SJSA1 (cell line): ENCODE measurements at regions not wholly inside any gene's neighbourhood (a gene's known extent, or its start where the extent isn't known, plus 50 kb on each side); places are given as distances from the start of the nearest gene placed in this dataset.
A peak's percentile ranks its signal among the peaks of the same experiment; 100 is the strongest.

Source experiments
- DNase-seq, 2 experiments: peaks; one replicate each; pipeline ENCODE4 v3.0.0-alpha.2; 2015 to 2020; ENCODE audit warnings: low spot score in 2 of 2, low read depth in 1 of 2
- H3K27ac ChIP-seq: fragments of 250-450 bp; sonication (Bioruptor Pico); 2 replicates; pipeline ENCODE4 v1.5.1; 2020; ENCODE audit warnings: mild to moderate bottlenecking, moderate library complexity
- H3K27me3 ChIP-seq: fragments of 250-450 bp; sonication (Bioruptor Pico); replicated peaks from 2 replicates; pipeline ENCODE4 v1.5.1; 2020; ENCODE audit warnings: mild to moderate bottlenecking, moderate library complexity
- H3K36me3 ChIP-seq: fragments of 250-450 bp; sonication (Bioruptor Pico); 2 replicates; pipeline ENCODE4 v1.5.1; 2020; ENCODE audit warnings: mild to moderate bottlenecking
- H3K4me1 ChIP-seq: fragments of 250-450 bp; sonication (Bioruptor Pico); replicated peaks from 2 replicates; pipeline ENCODE4 v1.6.1; 2021; ENCODE audit warnings: mild to moderate bottlenecking
- H3K4me3 ChIP-seq: fragments of 250-450 bp; sonication (Bioruptor Pico); 2 replicates; pipeline ENCODE4 v1.5.1; 2020; ENCODE audit warnings: mild to moderate bottlenecking
- H3K9me3 ChIP-seq: fragments of 250-450 bp; sonication (Bioruptor Pico); replicated peaks from 2 replicates; pipeline ENCODE4 v1.5.1; 2020; ENCODE audit warnings: mild to moderate bottlenecking

GRCh38 chr10:60654813-60655464 is 123.3 kb upstream of the CDK1 start:
- no peaks in the 10 kb centered on the region for H3K27me3 ChIP-seq
- DNase-seq = peak in 1 of 2 experiments; percentile 43
- no peak overlapping the region for H3K27ac ChIP-seq
- no peaks in the 10 kb centered on the region for H3K36me3 ChIP-seq
- H3K4me1 ChIP-seq = peaks cover 14% of the 10 kb centered on the region
- no peak overlapping the region for H3K4me3 ChIP-seq
- 0 out of 2 replicates have a peak, but pooled peaks cover 2% of the 10 kb centered on the region for H3K9me3 ChIP-seq

- Histone ChIP-seq H3K4me3 (no peak overlapping the region), H3K4me1 (peaks cover 21% of the 10 kb centered on the region), H3K9me3 (no peaks in the 10 kb centered on the region), H3K27ac (no peak overlapping the region), H3K36me3 (no peaks in the 10 kb centered on the region), H3K27me3 (no peaks in the 10 kb centered on the region)
- DNase-seq = no peak
Observed at GRCh38 chr10:60652628-60653027, 125.7 kb upstream of the CDK1 start.

GRCh38 chr10:60650378-60650800 is 127.9 kb upstream of the CDK1 start:
- Histone ChIP-seq H3K27me3 (no peaks in the 10 kb centered on the region), H3K4me3 (no peak overlapping the region), H3K27ac (no peak overlapping the region), H3K4me1 (peaks cover 21% of the 10 kb centered on the region), H3K9me3 (no peaks in the 10 kb centered on the region), H3K36me3 (no peaks in the 10 kb centered on the region)
- DNase-seq = no peak

DNA sequence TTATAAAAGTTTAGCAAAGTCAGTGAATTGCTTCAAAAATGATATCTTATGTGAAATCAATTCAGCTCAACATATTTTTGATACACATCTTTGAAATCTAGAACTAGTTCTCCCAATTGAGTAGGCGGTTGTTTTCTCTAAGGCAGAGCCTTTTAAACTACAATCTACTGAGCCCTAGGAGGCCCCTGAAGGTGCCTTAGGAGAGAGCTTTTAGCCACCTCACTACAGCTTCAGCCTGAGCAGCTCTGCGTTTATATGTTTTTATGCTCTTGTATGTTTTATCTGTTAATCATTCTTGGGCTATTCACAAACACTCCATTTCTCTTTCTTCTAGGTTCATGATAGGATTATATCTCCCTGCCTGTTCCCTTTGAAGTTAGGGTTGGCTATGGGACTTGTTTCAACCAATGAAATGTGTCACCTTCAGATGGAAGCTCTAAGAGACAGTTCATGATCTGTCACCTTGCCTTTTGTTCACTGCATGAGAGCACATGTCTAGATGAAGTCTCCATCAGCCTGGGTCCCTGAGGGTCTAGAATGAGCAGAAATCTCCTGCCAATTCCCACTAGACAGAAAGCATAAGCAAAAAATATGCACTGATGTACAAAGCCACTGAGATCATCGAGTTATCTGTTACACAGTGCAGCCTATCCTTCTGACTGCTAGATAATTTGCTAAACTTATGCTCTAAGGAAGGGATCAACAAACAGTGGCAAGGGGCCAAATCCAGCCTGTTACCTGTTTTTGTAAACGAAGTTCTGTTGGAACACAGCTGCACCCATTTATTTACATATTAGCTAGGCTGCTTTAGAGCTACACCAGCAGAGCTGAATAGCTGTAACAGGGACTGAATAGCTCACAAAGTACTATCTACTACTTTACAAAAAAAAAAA is 128.5 kb upstream of the CDK1 start:
- no peak overlapping the region for H3K27ac ChIP-seq
- no peaks in the 10 kb centered on the region for H3K9me3 ChIP-seq
- no peaks in the 10 kb centered on the region for H3K36me3 ChIP-seq
- H3K4me3 ChIP-seq = no peak overlapping the region
- peaks cover 15% of the 10 kb centered on the region for H3K4me1 ChIP-seq
- DNase-seq = peak in 1 of 2 experiments; percentile 6
- H3K27me3 ChIP-seq = no peaks in the 10 kb centered on the region

- H3K27me3 ChIP-seq = no peaks in the 10 kb centered on the region
- no peaks in the 10 kb centered on the region for H3K9me3 ChIP-seq
- H3K36me3 ChIP-seq = no peaks in the 10 kb centered on the region
- peaks cover 14% of the 10 kb centered on the region for H3K4me1 ChIP-seq
- no peak overlapping the region for H3K4me3 ChIP-seq
- DNase-seq = no peak
- no peak overlapping the region for H3K27ac ChIP-seq
Observed at GRCh38 chr10:60648761-60649160, 129.5 kb upstream of the CDK1 start.

- no peak overlapping the region for H3K4me3 ChIP-seq
- DNase-seq = peak in 1 of 2 experiments; percentile 32
Observed at GRCh38 chr10:60646966-60647796, 131.1 kb upstream of the CDK1 start.

DNA sequence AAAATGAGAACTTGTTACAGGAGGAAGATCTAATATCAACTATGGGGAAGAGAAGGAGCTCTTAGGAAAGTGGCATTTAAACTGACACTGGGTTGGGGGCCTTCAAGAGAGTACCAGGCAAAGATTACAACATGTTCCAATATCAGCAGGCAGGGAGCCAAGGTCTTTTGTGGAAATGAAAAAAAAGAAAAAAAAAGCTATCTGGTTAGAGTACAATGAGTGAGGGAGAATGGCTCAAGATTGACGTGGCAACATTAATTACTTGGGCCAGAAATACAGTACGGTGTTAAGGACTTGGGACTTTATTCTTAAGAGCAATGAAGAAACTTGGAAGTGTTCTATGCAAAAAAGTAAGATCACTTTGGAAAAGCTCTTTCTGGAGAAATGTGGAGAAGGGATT is 132.3 kb upstream of the CDK1 start:
- H3K4me3 ChIP-seq = no peak overlapping the region
- no peak overlapping the region for H3K27ac ChIP-seq
- H3K4me1 ChIP-seq = peaks cover 14% of the 10 kb centered on the region
- H3K27me3 ChIP-seq = no peaks in the 10 kb centered on the region
- H3K9me3 ChIP-seq = no peaks in the 10 kb centered on the region
- DNase-seq = no peak
- no peaks in the 10 kb centered on the region for H3K36me3 ChIP-seq

More at GRCh38 chr10:60646966-60647796, 131.1 kb upstream of the CDK1 start:
- no peaks in the 10 kb centered on the region for H3K36me3 ChIP-seq
- peaks cover 14% of the 10 kb centered on the region for H3K4me1 ChIP-seq
- H3K9me3 ChIP-seq = no peaks in the 10 kb centered on the region
- no peak overlapping the region for H3K27ac ChIP-seq
- H3K27me3 ChIP-seq = no peaks in the 10 kb centered on the region

DNA sequence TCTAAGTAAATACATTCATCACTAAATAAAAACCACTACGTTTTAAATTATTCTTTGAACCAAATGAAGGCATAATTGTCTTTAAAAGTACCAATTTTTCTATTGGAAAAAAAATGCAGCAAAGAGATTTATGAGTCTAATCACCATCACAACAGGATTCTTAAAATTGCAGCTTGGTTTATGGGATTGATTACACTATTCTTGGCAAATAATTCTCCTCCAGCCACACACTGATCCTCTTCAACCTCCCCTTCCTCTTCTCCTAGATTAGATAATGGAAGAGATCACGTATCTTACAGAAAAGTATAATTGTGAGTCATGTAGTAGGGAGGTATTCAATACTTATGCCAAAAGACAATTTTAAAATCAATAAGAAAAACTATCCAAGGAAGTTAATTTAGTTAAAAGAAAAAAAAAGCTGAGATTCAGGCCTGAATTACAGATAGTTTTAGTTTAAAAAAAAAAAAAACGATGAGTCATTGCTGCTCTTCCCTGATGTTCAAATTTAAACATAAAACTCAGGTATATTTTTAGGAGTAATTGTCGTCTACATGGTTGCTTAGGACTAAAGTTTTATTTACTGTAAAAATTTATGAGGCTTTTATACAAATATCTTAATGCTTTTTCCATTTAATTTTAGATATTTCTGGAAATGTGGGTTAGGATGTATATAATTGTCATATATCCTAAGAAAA is 133.7 kb upstream of the CDK1 start:
- peaks cover 3% of the 10 kb centered on the region for H3K4me1 ChIP-seq
- DNase-seq = no peak
- no peak overlapping the region for H3K4me3 ChIP-seq
- H3K27ac ChIP-seq = no peak overlapping the region
- no peaks in the 10 kb centered on the region for H3K27me3 ChIP-seq
- H3K36me3 ChIP-seq = no peaks in the 10 kb centered on the region
- H3K9me3 ChIP-seq = no peaks in the 10 kb centered on the region

GRCh38 chr10:60643874-60644273 is 134.4 kb upstream of the CDK1 start:
- Histone ChIP-seq H3K27me3 (no peaks in the 10 kb centered on the region; the same call in 1 of the 2 replicates), H3K4me3 (no peak overlapping the region), H3K27ac (no peak overlapping the region), H3K9me3 (no peaks in the 10 kb centered on the region), H3K36me3 (no peaks in the 10 kb centered on the region), H3K4me1 (no peaks in the 10 kb centered on the region)
- no peak for DNase-seq

DNA sequence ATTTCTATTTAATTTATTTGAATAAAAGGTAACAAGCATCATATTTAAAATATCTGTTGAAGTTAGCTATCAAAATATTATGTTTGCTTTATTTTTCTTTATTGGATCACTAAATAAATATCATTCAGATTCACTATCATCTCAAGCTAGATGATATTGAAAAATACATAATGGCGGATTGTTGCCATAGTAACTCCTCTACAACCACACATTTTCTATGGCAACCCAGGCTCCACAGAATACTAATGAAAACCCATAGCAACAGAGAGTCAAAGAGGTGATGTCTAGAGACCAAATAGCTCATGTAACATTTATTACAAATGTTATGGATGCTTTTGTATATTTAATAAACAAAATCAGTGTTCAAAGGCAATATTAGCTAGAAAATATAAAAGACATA is 148.9 kb upstream of the CDK1 start:
- DNase-seq = no peak
- no peak overlapping the region for H3K27ac ChIP-seq
- no peak overlapping the region for H3K4me3 ChIP-seq
- H3K27me3 ChIP-seq = peaks cover 8% of the 10 kb centered on the region
- H3K4me1 ChIP-seq = no peaks in the 10 kb centered on the region
- no peaks in the 10 kb centered on the region for H3K9me3 ChIP-seq
- H3K36me3 ChIP-seq = no peaks in the 10 kb centered on the region

- no peak for DNase-seq
- no peaks in the 10 kb centered on the region for H3K4me1 ChIP-seq
- no peaks in the 10 kb centered on the region for H3K36me3 ChIP-seq
- H3K27ac ChIP-seq = no peak overlapping the region
- H3K27me3 ChIP-seq = peaks cover 8% of the 10 kb centered on the region; the same call in 1 of the 2 replicates
- no peak overlapping the region for H3K4me3 ChIP-seq
- no peaks in the 10 kb centered on the region for H3K9me3 ChIP-seq
Observed at GRCh38 chr10:60627778-60628748, 150.2 kb upstream of the CDK1 start.

DNA sequence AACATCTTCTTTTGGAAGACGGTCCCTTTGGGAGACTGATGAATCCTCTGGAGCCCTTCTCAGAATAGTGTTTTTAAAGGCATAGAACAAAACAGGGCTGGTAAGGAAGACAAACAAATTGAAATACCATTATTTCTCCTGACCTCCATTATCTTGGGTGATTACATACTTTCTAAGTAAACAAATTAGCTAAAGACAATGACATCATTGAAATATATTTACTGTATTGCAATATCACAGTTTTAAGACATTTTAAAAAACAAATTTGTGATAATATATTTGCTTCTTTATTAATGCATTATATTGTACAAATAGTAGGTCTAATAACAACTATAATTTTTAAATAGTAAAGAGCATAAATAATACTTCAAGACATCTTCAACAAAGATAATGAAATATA is 152.2 kb upstream of the CDK1 start:
- H3K9me3 ChIP-seq = no peaks in the 10 kb centered on the region

More for the DNA sequence above, 152.2 kb upstream of the CDK1 start:
- no peak overlapping the region for H3K4me3 ChIP-seq
- H3K36me3 ChIP-seq = no peaks in the 10 kb centered on the region
- no peak for DNase-seq
- H3K27me3 ChIP-seq = peaks cover 8% of the 10 kb centered on the region; the same call in 1 of the 2 replicates
- H3K27ac ChIP-seq = no peak overlapping the region
- no peaks in the 10 kb centered on the region for H3K4me1 ChIP-seq
